Mucosa of rectum (tissue), 2 donors: ENCODE measurements at regions not wholly inside any gene's neighbourhood (a gene's known extent, or its start where the extent isn't known, plus 50 kb on each side); places are given as distances from the start of the nearest gene placed in this dataset.
"Not testable (repeated sequence)": the region's sequence is repeated elsewhere in the genome, so short reads cannot be mapped to it uniquely, and the experiment has no call there.

ENCODE experiments used
- H3K27ac ChIP-seq, 2 donors: one replicate each; pipeline ENCODE4 v1.7.0; 2013; ENCODE audit warnings: inconsistent platforms in 2 of 2, low read depth in 2 of 2, low read length in 2 of 2
- H3K27me3 ChIP-seq, 2 donors: one replicate each; pipeline ENCODE4 v1.7.0; 2013; ENCODE audit warnings: low read length in 2 of 2; ENCODE audit not compliant: control insufficient read depth in 2 of 2, insufficient read depth in 2 of 2
- H3K36me3 ChIP-seq, 2 donors: one replicate each; pipeline ENCODE4 v1.7.0; 2013; ENCODE audit warnings: low read length in 2 of 2; ENCODE audit not compliant: control insufficient read depth in 2 of 2, insufficient read depth in 2 of 2
- H3K4me1 ChIP-seq, 2 donors: one replicate each; pipeline ENCODE4 v1.7.0; 2013; ENCODE audit warnings: low read length in 2 of 2, mild to moderate bottlenecking in 1 of 2; ENCODE audit not compliant: control insufficient read depth in 2 of 2, insufficient read depth in 2 of 2
- H3K4me3 ChIP-seq, 2 donors: one replicate each; pipeline ENCODE4 v1.7.0; 2013; ENCODE audit warnings: low read length in 2 of 2
- H3K9ac ChIP-seq, 2 donors: one replicate each; pipeline ENCODE4 v1.7.0; 2013; ENCODE audit warnings: low read length in 2 of 2, low read depth in 1 of 2, mild to moderate bottlenecking in 1 of 2
- H3K9me3 ChIP-seq, 2 donors: one replicate each; pipeline ENCODE4 v1.7.0; 2013; ENCODE audit warnings: low read length in 2 of 2; ENCODE audit not compliant: control insufficient read depth in 2 of 2
- donor health status: healthy.
- donor health status: Normal muscosa, but diverticular disease.

DNA sequence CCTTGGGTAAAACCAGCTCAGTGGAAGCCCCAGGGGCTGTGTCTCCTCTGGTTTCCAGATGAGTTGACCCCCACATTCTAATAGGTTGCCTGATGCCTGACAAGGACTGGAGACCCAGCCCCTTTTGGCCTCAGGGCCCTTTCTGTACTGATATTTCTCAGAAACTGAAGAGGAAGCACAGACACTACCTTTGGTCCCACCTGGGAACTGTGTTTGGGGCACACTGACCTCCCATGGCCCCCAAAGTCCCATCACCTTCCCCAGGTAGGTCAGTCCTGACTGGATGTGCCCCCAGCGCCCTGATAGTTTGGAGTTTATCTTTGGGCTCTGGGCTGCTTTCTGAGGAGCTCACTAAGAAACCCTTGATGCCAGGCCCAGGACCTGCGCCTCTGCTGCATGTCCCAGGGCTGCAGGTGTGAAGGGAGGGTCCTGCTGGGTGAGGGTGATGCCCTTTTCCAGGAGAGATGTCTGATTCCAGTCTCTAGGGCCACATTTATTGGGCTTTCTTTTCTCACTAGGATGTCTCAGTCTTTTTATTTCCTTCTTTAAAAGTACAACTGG is 106.7 kb downstream of the GGTLC2 start:
- Histone ChIP-seq H3K27me3 (peaks cover 0 to 1% of the 10 kb centered on the region in 2 donors), H3K36me3 (no peaks in the 10 kb centered on the region), H3K4me3 (no peak overlapping the region), H3K9me3 (no peaks in the 10 kb centered on the region), H3K4me1 (peaks cover 0 to 3% of the 10 kb centered on the region in 2 donors), H3K27ac (no peak overlapping the region), H3K9ac (no peak overlapping the region)

DNA sequence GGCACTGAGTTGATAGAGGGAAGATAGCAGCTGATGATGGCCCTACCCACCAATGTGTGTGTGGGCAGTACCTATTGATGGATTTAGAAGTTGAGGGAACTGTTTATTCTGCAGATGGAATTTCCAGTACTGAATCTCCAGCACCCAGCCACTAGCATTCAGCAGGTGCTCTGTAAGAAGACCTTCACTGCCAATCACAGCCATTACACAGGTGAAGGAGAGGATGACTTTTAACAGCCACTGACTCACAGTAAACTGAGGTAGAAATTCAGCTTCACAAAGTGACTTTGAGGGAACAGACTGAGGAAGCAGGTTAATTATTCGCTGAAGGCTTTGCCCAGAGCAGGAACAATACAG is 107.8 kb downstream of the GGTLC2 start:
- Histone ChIP-seq H3K36me3 (no peaks in the 10 kb centered on the region), H3K9ac (no peak overlapping the region), H3K27me3 (peaks cover 0 to 2% of the 10 kb centered on the region in 2 donors), H3K4me3 (no peak overlapping the region), H3K9me3 (no peaks in the 10 kb centered on the region), H3K27ac (no peak overlapping the region), H3K4me1 (peaks cover 0 to 3% of the 10 kb centered on the region in 2 donors)

DNA sequence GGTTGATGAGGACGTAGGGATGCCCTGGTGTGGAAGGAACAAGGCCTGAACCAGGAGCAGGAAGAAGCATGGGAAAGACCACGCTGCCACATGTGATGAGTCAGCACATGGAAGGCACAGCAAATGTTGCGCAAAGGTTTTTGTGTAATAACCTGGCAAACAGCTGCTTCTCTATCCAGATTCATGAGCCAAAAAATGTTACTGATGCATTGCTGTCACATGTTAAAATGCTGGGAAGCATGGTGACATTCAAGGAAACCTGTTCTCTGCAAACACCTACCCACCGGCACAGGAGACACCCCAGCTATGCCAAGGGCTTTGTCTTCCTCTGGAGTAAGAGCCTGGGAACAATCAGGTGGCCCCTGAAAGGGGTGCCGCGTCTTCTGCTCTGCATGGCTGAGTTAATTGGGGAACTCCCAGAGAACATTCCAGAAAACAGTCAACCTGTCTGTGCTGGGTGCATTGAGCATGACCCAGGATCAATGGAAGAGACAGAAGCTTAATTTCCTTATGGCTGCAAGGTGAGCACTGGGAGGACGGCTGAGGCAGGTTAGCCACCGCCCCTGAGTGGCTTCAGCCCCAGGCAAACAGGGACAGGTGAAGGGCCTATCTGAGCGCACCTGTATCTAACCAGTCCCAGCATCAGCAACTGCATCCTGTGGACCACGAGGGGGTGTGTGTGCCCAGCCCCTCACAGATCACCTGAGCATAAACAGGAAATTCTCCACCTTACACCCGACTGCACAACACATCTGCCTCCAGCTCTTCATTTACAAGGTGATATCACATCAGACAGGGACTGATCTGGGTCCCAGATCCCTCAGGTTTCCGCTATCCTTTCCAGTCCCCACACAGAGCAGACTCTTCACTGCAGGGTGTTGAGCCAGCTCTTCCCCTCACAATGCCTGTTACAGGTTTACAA is 108.4 kb downstream of the GGTLC2 start:
- Histone ChIP-seq H3K27me3 (peaks cover 0 to 2% of the 10 kb centered on the region in 2 donors), H3K27ac (no peak overlapping the region), H3K4me1 (no peaks in the 10 kb centered on the region), H3K4me3 (no peak overlapping the region), H3K9me3 (no peaks in the 10 kb centered on the region), H3K9ac (no peak overlapping the region), H3K36me3 (no peaks in the 10 kb centered on the region)

DNA sequence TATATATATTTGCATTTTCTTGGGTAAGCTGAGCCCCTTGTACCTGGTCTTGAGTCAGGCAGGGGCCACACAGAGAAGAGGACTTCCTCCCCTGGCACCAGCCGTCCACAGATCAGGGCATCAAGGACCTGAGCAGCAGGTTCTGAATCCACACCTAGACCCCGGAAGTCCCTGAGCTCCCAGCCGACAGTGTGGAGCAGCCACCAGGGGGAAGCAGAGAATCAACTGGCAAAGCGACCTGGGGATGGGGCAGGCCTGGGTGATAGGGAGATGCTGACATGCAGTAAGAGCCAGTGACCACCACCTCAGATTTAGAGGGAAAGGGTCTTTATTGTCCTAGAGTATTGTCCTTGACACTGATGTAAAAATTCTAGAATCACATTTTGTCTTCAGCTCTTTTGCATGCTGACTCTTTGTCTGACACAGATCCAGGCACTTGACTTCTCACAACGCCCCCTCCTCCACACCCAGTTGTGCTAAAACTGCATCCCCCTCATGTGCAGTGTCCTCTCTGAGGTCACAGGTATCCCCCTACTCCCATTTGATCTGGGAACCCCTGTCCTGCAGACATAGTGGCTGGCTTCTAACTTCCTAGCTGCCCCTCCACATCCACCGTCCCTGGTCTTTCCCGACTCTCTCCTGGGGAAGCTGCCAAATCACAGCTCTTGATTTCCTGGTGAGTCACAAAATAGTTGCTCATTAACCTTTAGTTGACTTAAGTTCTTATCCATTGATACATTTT is 109.3 kb downstream of the GGTLC2 start:
- Histone ChIP-seq H3K9me3 (no peaks in the 10 kb centered on the region), H3K9ac (peak overlapping the region in 1 of 2 donors; percentile 32), H3K4me1 (no peaks in the 10 kb centered on the region), H3K4me3 (no peak overlapping the region), H3K27ac (no peak overlapping the region), H3K27me3 (peaks cover 0 to 2% of the 10 kb centered on the region in 2 donors), H3K36me3 (no peaks in the 10 kb centered on the region)

DNA sequence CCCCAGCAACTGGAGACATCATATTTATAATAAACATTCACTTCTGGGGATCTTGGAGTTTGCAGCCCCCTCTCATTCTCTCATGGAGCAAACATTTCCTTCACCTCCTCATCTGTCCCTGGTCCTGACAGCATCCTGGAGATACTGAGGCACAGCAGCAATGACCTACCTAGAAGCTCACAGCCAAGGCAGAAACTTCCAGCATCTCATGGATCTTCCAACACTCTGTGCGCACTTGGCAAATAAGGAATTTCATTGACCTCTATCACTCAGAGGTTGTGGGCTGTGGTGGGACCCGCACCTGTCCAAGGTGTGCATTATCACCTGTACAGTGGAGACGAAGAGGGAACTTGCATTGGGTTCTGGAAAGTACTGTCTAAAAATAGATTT is 109.8 kb downstream of the GGTLC2 start:
- no peaks in the 10 kb centered on the region for H3K4me1 ChIP-seq
- H3K4me3 ChIP-seq, result no peak overlapping the region
- no peak overlapping the region for H3K27ac ChIP-seq
- no peak overlapping the region for H3K9ac ChIP-seq
- no peaks in the 10 kb centered on the region for H3K9me3 ChIP-seq
- H3K36me3 ChIP-seq, result no peaks in the 10 kb centered on the region
- H3K27me3 ChIP-seq, result peaks cover 0 to 2% of the 10 kb centered on the region in 2 donors

DNA sequence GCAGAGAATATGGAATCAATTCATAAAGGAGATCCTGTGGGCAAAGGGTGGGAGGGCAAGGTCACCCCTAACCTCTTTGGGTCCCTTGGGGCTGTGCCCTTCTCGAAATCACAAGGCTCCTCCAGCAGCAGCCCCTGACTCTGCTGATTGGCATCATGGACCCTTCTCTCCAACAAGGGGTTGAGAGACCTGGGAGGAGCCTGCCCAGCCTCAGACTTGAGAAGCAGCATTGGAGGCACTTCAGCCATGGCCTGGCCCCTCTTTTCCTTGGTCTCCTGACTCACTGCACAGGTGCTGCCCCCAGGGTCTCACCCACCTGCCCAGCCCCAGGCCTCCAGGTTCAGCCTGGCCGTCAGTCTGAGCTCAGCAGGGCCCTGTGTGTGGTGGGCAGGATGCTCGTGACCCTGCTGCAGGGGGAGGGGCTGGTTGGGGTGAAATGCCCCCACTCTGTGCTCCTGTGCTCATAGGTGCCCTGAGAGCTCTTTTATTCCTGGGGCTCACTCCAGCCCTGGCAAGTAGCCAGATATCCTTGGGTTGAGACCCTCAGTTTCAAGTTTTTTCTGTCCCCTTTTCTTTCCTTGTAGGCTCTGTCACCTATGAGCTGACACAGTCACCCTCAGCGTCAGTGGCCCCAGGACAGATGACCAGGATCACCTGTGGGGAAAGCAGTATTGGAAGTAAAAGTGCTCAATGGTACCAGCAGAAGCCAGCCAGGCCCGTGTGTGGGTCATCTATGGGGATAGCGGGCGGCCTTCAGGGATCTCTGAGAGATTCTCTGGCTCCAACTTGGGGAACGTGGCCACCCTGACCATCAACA is 110.8 kb downstream of the GGTLC2 start:
- Histone ChIP-seq H3K9ac (no peak overlapping the region), H3K27me3 (peaks cover 0 to 2% of the 10 kb centered on the region in 2 donors), H3K27ac (no peak overlapping the region), H3K36me3 (no peaks in the 10 kb centered on the region), H3K4me3 (no peak overlapping the region), H3K4me1 (no peaks in the 10 kb centered on the region), H3K9me3 (no peaks in the 10 kb centered on the region)

DNA sequence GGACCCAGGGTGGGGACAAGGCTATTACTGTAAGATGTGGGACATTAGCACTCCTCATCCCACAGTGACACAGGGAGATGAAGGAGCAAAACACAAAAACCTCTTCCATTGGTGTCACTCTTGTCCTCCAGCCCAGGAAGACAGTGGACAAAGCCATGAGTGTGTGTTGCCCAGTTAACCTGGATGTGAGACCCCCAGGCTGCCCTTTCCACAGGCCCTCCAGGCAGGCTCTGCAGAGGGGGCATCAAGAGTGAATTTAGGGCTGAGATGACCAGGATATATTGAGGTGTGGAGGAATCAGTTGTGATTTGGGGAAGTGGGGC is 111.3 kb downstream of the GGTLC2 start:
- no peaks in the 10 kb centered on the region for H3K4me1 ChIP-seq
- H3K9ac ChIP-seq, result no peak overlapping the region
- no peaks in the 10 kb centered on the region for H3K9me3 ChIP-seq
- H3K4me3 ChIP-seq, result no peak overlapping the region
- peaks cover 0 to 2% of the 10 kb centered on the region in 2 donors for H3K27me3 ChIP-seq
- H3K27ac ChIP-seq, result no peak overlapping the region
- no peaks in the 10 kb centered on the region for H3K36me3 ChIP-seq

DNA sequence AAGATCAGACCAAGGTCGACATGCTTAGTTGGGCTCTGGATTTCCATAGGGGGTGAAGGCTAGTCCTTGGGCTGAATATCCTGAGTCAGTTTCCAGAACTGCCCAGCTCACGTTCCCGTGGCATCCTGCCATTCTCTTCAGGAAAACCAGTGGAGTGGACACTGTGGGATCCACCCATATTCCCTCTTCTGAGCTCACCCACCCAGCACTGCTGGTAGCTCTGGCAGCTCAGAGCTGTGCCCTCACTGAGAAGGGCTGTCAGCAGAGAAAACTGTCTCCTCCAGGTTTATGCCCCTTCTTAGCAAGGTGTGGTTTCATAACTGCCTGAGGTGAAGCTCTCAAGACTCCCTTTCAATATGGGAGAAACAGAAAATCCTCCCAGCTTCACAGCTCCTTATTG is 111.7 kb downstream of the GGTLC2 start:
- Histone ChIP-seq H3K27ac (no peak overlapping the region), H3K9me3 (no peaks in the 10 kb centered on the region), H3K4me3 (no peak overlapping the region), H3K27me3 (peaks cover 0 to 2% of the 10 kb centered on the region in 2 donors), H3K36me3 (no peaks in the 10 kb centered on the region), H3K9ac (no peak overlapping the region), H3K4me1 (no peaks in the 10 kb centered on the region)

DNA sequence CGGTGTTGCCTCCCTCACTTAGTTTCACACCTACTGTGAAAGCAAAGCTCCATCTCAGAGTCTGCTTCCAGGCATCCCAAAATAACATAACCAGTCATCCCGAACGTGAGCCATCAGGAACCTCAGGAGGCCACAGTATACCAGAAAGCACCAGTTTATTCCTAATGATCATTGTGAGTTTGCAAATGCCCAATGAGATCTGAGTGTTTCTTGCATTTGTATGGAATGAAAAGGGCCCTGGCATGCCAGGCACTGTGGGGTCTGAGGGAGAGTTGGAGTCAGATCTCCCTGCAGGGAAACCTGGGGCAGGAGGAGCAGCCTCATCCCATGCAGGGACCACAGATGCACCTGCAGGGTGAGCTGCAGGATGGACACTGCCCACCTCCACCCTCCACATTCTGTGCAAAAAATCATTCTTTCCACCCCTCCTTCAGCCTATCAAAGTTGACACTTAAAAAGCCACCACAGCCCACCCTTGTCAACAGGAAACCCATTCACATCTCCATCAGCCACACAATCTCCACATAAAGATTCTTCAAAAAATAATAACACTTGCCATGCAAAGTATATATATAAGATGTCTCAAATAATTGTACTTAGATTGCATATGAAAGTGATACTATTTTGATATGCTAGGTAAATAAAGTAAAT is 112.3 kb downstream of the GGTLC2 start:
- not testable (repeated sequence) for H3K4me3 ChIP-seq, H3K9ac ChIP-seq

More for the DNA sequence above, 112.3 kb downstream of the GGTLC2 start:
- H3K4me1 ChIP-seq, H3K27ac ChIP-seq, H3K9me3 ChIP-seq, H3K36me3 ChIP-seq, H3K27me3 ChIP-seq: not testable (repeated sequence)
